IPS DF 6.9 (cell line): ENCODE measurements at regions not wholly inside any gene's neighbourhood (a gene's known extent, or its start where the extent isn't known, plus 50 kb on each side); places are given as distances from the start of the nearest gene placed in this dataset.

Experiments used
- DNase-seq: peaks from one replicate; pipeline ENCODE4 v3.0.0-alpha.2; 2013; ENCODE audit warnings: low read depth, low spot score
- H3K27ac ChIP-seq: one replicate; pipeline ENCODE4 v1.5.1; 2013; ENCODE audit warnings: low read length, control low read depth
- H3K27me3 ChIP-seq: 2 replicates; pipeline ENCODE4 v1.6.1; 2013; ENCODE audit warnings: mild to moderate bottlenecking, low read length; ENCODE audit not compliant: control insufficient read depth, insufficient read depth
- H3K36me3 ChIP-seq: 2 replicates; pipeline ENCODE4 v1.6.1; 2013; ENCODE audit warnings: low read length; ENCODE audit not compliant: control insufficient read depth, insufficient read depth
- H3K4me1 ChIP-seq: 2 replicates; pipeline ENCODE4 v1.6.1; 2013; ENCODE audit warnings: low read length; ENCODE audit not compliant: control insufficient read depth, insufficient read depth
- H3K4me3 ChIP-seq: 2 replicates; pipeline ENCODE4 v1.5.1; 2013; ENCODE audit warnings: mild to moderate bottlenecking, low read length
- H3K9me3 ChIP-seq: 2 replicates; pipeline ENCODE4 v1.6.1; 2013; ENCODE audit warnings: low read length, inconsistent platforms; ENCODE audit not compliant: control insufficient read depth, insufficient read depth
- WGBS: extraction: QIAGEN DNeasy Blood & Tissue Kit; methylation state at CpG from one replicate; pipeline ENCODE4 v1.1.7; 2013; ENCODE audit warnings: mixed read lengths, missing lambda C conversion rate; ENCODE audit not compliant: insufficient read length, insufficient coverage; 5-methylcytosine and 5-hydroxymethylcytosine counted together

DNA sequence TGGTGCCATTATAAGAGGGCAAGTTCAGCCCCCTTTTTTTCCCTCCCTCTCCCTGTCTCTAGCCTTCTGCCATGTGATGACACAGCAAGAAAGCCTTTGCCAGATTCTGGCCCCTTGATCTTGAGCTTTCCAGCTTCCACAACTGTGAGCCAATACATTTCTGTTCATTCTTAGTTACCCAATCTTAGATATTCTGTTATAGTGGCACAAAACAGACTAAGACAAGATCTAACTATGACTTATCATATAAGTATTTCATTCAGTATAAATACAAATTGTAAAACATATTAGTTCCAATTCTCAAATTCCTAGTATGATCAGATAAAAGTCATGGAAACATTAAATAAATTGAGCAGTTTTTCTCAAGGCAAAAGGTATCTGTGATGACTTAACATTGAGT lies 276.3 kb downstream of the COX7C start:
- H3K27me3 ChIP-seq = no peaks in the 10 kb centered on the region
- H3K9me3 ChIP-seq = no peaks in the 10 kb centered on the region
- no peak for DNase-seq
- no peaks in the 10 kb centered on the region for H3K36me3 ChIP-seq
- no peaks in the 10 kb centered on the region for H3K4me1 ChIP-seq
- no peak overlapping the region for H3K27ac ChIP-seq
- no peak overlapping the region for H3K4me3 ChIP-seq

- no CpG with 5 or more reads among the region's 1 CpG for WGBS
Observed at GRCh38 chr5:86896916-86897315, 279.2 kb downstream of the COX7C start.

GRCh38 chr5:86909418-86910295 lies 291.9 kb downstream of the COX7C start:
- Histone ChIP-seq H3K4me3 (no peak overlapping the region), H3K27ac (no peak overlapping the region), H3K9me3 (no peaks in the 10 kb centered on the region), H3K36me3 (no peaks in the 10 kb centered on the region), H3K4me1 (no peaks in the 10 kb centered on the region), H3K27me3 (no peaks in the 10 kb centered on the region)
- no peak for DNase-seq
- WGBS = no CpG with 5 or more reads among the region's 6 CpGs

More at GRCh38 chr5:86896916-86897315, 279.2 kb downstream of the COX7C start:
- Histone ChIP-seq H3K9me3 (no peaks in the 10 kb centered on the region), H3K27ac (no peak overlapping the region), H3K36me3 (no peaks in the 10 kb centered on the region), H3K4me1 (no peaks in the 10 kb centered on the region), H3K27me3 (no peaks in the 10 kb centered on the region), H3K4me3 (no peak overlapping the region)
- DNase-seq = no peak

- H3K27ac ChIP-seq = no peak overlapping the region
Observed at GRCh38 chr5:86917117-86917579, 299.4 kb downstream of the COX7C start.

GRCh38 chr5:86918246-86918645 lies 300.5 kb downstream of the COX7C start:
- WGBS = no CpG with 5 or more reads among the region's 4 CpGs
- Histone ChIP-seq H3K4me1 (no peaks in the 10 kb centered on the region), H3K27me3 (no peaks in the 10 kb centered on the region), H3K4me3 (no peak overlapping the region), H3K27ac (no peak overlapping the region), H3K36me3 (no peaks in the 10 kb centered on the region), H3K9me3 (no peaks in the 10 kb centered on the region)
- DNase-seq = no peak

More at GRCh38 chr5:86917117-86917579, 299.4 kb downstream of the COX7C start:
- Histone ChIP-seq H3K4me1 (no peaks in the 10 kb centered on the region), H3K9me3 (no peaks in the 10 kb centered on the region), H3K27me3 (no peaks in the 10 kb centered on the region), H3K4me3 (no peak overlapping the region), H3K36me3 (no peaks in the 10 kb centered on the region)
- no CpG with 5 or more reads among the region's 2 CpGs for WGBS
- no peak for DNase-seq

GRCh38 chr5:86926033-86926432 lies 308.3 kb downstream of the COX7C start:
- Histone ChIP-seq H3K9me3 (no peaks in the 10 kb centered on the region), H3K36me3 (no peaks in the 10 kb centered on the region; the same call in 1 of the 2 replicates), H3K27me3 (no peaks in the 10 kb centered on the region), H3K4me1 (0 out of 2 replicates have a peak, but pooled peaks cover 2% of the 10 kb centered on the region), H3K27ac (no peak overlapping the region), H3K4me3 (no peak overlapping the region)
- no peak for DNase-seq
- WGBS = no CpG with 5 or more reads among the region's 1 CpG

- no peak overlapping the region for H3K27ac ChIP-seq
- H3K27me3 ChIP-seq = no peaks in the 10 kb centered on the region
- H3K4me1 ChIP-seq = 0 out of 2 replicates have a peak, but pooled peaks cover 2% of the 10 kb centered on the region
- DNase-seq = peak; percentile 27
- no peak overlapping the region for H3K4me3 ChIP-seq
- no peaks in the 10 kb centered on the region for H3K9me3 ChIP-seq
- no CpG with 5 or more reads among the region's 8 CpGs for WGBS
- H3K36me3 ChIP-seq = no peaks in the 10 kb centered on the region; the same call in 1 of the 2 replicates
Observed at GRCh38 chr5:86929123-86929766, 311.5 kb downstream of the COX7C start.

GRCh38 chr5:86951761-86952160 lies 315.9 kb upstream of the RASA1 start:
- no peaks in the 10 kb centered on the region for H3K36me3 ChIP-seq
- H3K4me1 ChIP-seq = no peaks in the 10 kb centered on the region
- H3K27me3 ChIP-seq = no peaks in the 10 kb centered on the region
- DNase-seq = no peak
- H3K27ac ChIP-seq = no peak overlapping the region
- H3K9me3 ChIP-seq = no peaks in the 10 kb centered on the region
- WGBS = no CpG with 5 or more reads among the region's 3 CpGs
- H3K4me3 ChIP-seq = no peak overlapping the region

GRCh38 chr5:86964889-86965288 lies 302.8 kb upstream of the RASA1 start:
- no CpG with 5 or more reads among the region's 1 CpG for WGBS
- H3K4me3 ChIP-seq = no peak overlapping the region
- H3K27me3 ChIP-seq = no peaks in the 10 kb centered on the region
- 0 out of 2 replicates have a peak, but pooled peaks cover 1% of the 10 kb centered on the region for H3K4me1 ChIP-seq
- no peaks in the 10 kb centered on the region for H3K9me3 ChIP-seq
- H3K36me3 ChIP-seq = no peaks in the 10 kb centered on the region
- H3K27ac ChIP-seq = no peak overlapping the region
- no peak for DNase-seq

GRCh38 chr5:86968301-86968753 lies 299.4 kb upstream of the RASA1 start:
- Histone ChIP-seq H3K4me1 (0 out of 2 replicates have a peak, but pooled peaks cover 1% of the 10 kb centered on the region), H3K27ac (no peak overlapping the region), H3K4me3 (no peak overlapping the region), H3K27me3 (no peaks in the 10 kb centered on the region), H3K9me3 (no peaks in the 10 kb centered on the region), H3K36me3 (no peaks in the 10 kb centered on the region)
- WGBS = no CpG with 5 or more reads among the region's 4 CpGs
- DNase-seq = no peak
